ENCODE measurements at regions not wholly inside any gene's neighbourhood (a gene's known extent, or its start where the extent isn't known, plus 50 kb on each side); places are given as distances from the start of the nearest gene placed in this dataset.

- peak; percentile 53 for DNase-seq (ENCODE audit: low read depth, low spot score)
- H3K4me3 ChIP-seq (ENCODE audit: low read length) = peak overlapping the region; percentile 7; the same call in 1 of the 2 replicates
Observed at GRCh38 chr6:26295691-26296555, 69.1 kb upstream of the BTN3A2 start.

GRCh38 chr6:26296556-26296856 is 68.5 kb upstream of the BTN3A2 start:
- DNase-seq (ENCODE audit: low read depth, low spot score) = no peak
- H3K4me3 ChIP-seq (ENCODE audit: low read length) = no peak overlapping the region

GRCh38 chr6:26296857-26297648 is 67.9 kb upstream of the BTN3A2 start:
- no peak for DNase-seq (ENCODE audit: low read depth, low spot score)
- H3K4me3 ChIP-seq (ENCODE audit: low read length) = no peak overlapping the region

- H3K4me3 ChIP-seq (ENCODE audit: low read length) = no peak overlapping the region
- no peak for DNase-seq (ENCODE audit: low read depth, low spot score)
Observed at GRCh38 chr6:26299286-26300042, 65.5 kb upstream of the BTN3A2 start.

- DNase-seq (ENCODE audit: low read depth, low spot score) = no peak
- no peak overlapping the region for H3K4me3 ChIP-seq (ENCODE audit: low read length)
Observed at GRCh38 chr6:26300043-26300331, 65.0 kb upstream of the BTN3A2 start.

- DNase-seq (ENCODE audit: low read depth, low spot score) = no peak
- no peak overlapping the region for H3K4me3 ChIP-seq (ENCODE audit: low read length)
Observed at GRCh38 chr6:26300359-26300758, 64.6 kb upstream of the BTN3A2 start.

GRCh38 chr6:26300828-26301227 is 64.2 kb upstream of the BTN3A2 start:
- H3K4me3 ChIP-seq (ENCODE audit: low read length) = no peak overlapping the region
- no peak for DNase-seq (ENCODE audit: low read depth, low spot score)

GRCh38 chr6:26301638-26302037 is 63.4 kb upstream of the BTN3A2 start:
- no peak overlapping the region for H3K4me3 ChIP-seq (ENCODE audit: low read length)
- no peak for DNase-seq (ENCODE audit: low read depth, low spot score)

- H3K4me3 ChIP-seq (ENCODE audit: low read length) = no peak overlapping the region
- no peak for DNase-seq (ENCODE audit: low read depth, low spot score)
Observed at GRCh38 chr6:26302941-26303559, 61.9 kb upstream of the BTN3A2 start.

- no peak overlapping the region for H3K4me3 ChIP-seq (ENCODE audit: low read length)
- no peak for DNase-seq (ENCODE audit: low read depth, low spot score)
Observed at GRCh38 chr6:26304213-26304796, 60.7 kb upstream of the BTN3A2 start.

- DNase-seq (ENCODE audit: low read depth, low spot score) = no peak
- no peak overlapping the region for H3K4me3 ChIP-seq (ENCODE audit: low read length)
Observed at GRCh38 chr6:26304797-26305640, 60.0 kb upstream of the BTN3A2 start.

GRCh38 chr6:26305641-26305969 is 59.4 kb upstream of the BTN3A2 start:
- H3K4me3 ChIP-seq (ENCODE audit: low read length) = no peak overlapping the region
- no peak for DNase-seq (ENCODE audit: low read depth, low spot score)

GRCh38 chr6:26306232-26306631 is 58.8 kb upstream of the BTN3A2 start:
- DNase-seq (ENCODE audit: low read depth, low spot score) = no peak
- no peak overlapping the region for H3K4me3 ChIP-seq (ENCODE audit: low read length)

- DNase-seq (ENCODE audit: low read depth, low spot score) = no peak
- no peak overlapping the region for H3K4me3 ChIP-seq (ENCODE audit: low read length)
Observed at GRCh38 chr6:26307850-26308249, 57.1 kb upstream of the BTN3A2 start.

GRCh38 chr6:26309731-26310142 is 55.3 kb upstream of the BTN3A2 start:
- no peak for DNase-seq (ENCODE audit: low read depth, low spot score)
- no peak overlapping the region for H3K4me3 ChIP-seq (ENCODE audit: low read length)

- no peak for DNase-seq (ENCODE audit: low read depth, low spot score)
- H3K4me3 ChIP-seq (ENCODE audit: low read length) = no peak overlapping the region
Observed at GRCh38 chr6:26311012-26311384, 54.0 kb upstream of the BTN3A2 start.

GRCh38 chr6:26311385-26312095 is 53.5 kb upstream of the BTN3A2 start:
- peak; percentile 73 for DNase-seq (ENCODE audit: low read depth, low spot score)
- peak overlapping the region; percentile 78 for H3K4me3 ChIP-seq (ENCODE audit: low read length)

- H3K4me3 ChIP-seq (ENCODE audit: low read length) = peak overlapping the region; percentile 78
- no peak for DNase-seq (ENCODE audit: low read depth, low spot score)
Observed at GRCh38 chr6:26312096-26312463, 52.9 kb upstream of the BTN3A2 start.
